Neural progenitor cell (in vitro differentiated cells): ENCODE measurements at regions not wholly inside any gene's neighbourhood (a gene's known extent, or its start where the extent isn't known, plus 50 kb on each side); places are given as distances from the start of the nearest gene placed in this dataset.

Experiments used
- CTCF ChIP-seq: fragments of 200-600 bp; sonication (generic); IDR thresholded peaks from 2 replicates; pipeline ENCODE4 v1.5.1; 2017; ENCODE audit warnings: antibody characterized with exemption, mild to moderate bottlenecking
- EZH2phosphoT487 ChIP-seq: fragments of 200-600 bp; sonication (generic); IDR thresholded peaks from 2 replicates; pipeline ENCODE4 v1.6.1; 2017; ENCODE audit warnings: antibody characterized with exemption

- TF ChIP-seq CTCF (no peak), EZH2phosphoT487 (no peak)
Observed at GRCh38 chr3:34973586-34973985, 665.7 kb upstream of the ARPP21 start.
